ENCODE measurements at regions not wholly inside any gene's neighbourhood (a gene's known extent, or its start where the extent isn't known, plus 50 kb on each side); places are given as distances from the start of the nearest gene placed in this dataset.

DNA sequence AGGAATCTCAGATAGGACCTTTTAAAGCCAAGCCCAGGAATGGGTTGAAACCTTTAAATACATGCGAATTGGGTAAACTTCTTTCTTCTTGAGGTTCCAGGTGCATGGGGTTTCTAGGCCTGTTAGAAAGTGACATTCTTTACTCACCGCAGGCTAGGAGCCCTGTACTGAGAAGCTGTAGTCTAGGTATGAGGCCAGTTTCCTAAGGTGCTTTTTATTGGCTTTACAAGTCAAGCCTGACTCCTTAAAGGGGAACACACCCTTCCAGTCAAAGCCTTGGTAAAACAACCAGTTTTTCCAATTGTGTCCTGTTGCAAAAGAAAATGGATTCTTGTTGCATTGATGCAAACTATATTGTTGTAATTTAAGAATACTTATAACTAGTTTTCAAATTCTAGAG lies 76.1 kb upstream of the ATP11B start:
- DNase-seq (ENCODE audit: low read depth), result no peak

DNA sequence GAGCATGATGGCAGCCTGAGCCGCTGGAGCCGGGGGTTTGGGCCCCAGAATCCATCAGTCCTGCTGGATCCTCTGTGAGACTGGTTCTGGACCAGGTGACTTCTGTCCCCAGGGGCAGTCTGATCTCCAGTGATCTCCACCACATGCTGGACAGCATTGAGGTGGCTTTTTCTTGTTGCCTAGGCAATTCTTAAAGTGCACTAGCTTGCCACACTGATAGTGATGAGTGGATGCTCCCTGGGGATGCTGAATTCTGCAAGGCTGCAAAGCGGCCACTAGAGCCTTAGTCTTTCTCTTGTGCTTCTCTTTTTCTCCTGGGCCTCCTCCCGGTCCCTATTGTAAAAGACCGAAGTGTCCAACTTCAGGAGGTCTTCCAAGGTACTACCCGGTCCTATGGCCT lies 70.4 kb upstream of the ATP11B start:
- no peak for DNase-seq (ENCODE audit: low read depth)

DNA sequence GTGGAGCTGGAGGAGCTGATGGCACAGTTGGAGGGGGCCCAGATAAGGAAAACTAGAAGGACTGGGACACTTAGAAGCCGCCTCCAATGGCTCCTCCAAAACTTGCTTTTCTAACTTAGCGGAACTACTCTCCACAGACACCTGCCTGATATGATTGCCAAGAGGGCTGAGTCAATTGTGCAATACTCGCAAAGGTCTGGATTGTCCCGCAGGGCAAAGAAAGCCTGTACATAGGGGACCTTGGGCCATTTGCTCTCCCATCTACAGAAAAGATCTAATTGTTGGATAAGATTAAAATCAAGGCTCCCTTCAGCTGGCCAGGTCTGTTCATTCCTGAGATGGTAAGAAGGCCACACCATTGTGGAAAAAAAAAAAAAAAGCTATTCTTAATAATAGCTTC lies 69.7 kb upstream of the ATP11B start:
- no peak for DNase-seq (ENCODE audit: low read depth)

DNA sequence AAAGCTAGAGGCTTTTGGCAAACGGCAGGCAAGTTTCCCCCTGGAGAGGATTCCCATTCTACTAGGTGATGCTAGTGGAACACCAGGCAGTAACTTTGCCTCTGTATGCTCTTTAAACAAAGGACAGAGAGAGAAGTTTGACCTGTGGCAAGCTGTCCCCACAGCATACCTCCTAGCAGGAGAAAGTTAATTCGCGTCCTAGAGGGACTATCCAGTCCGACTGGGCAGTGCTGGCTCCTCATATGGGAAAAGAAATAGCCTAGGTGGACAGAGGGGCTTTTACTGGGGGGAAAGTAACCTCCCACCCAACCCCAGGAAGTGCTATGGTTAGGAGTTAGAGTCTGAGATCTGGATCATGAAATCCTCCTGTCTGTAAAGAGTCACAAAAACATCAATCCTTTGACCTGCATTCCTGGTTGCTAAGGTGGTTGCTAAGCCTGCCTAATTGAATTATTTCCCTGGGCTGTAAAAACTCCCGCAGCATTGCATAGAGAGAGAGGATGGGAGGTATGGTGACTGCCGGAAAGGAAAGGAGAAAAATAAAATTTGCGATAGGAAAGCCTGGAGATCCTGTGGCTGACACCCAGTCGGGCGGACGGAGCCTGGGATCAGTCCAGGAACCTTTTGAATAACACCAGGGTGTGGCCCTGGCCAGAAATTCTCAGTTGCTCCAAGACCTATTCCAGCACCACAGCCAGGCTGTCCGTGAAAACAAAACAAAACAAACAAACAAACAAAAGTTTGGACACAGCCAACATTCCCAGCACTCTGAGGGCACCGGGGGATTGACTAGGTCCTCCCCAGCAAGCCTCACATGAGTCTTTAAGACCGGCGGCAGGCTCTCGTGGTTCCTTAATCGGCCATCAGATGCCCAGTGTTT lies 67.7 kb upstream of the ATP11B start:
- no peak for DNase-seq (ENCODE audit: low read depth)

DNA sequence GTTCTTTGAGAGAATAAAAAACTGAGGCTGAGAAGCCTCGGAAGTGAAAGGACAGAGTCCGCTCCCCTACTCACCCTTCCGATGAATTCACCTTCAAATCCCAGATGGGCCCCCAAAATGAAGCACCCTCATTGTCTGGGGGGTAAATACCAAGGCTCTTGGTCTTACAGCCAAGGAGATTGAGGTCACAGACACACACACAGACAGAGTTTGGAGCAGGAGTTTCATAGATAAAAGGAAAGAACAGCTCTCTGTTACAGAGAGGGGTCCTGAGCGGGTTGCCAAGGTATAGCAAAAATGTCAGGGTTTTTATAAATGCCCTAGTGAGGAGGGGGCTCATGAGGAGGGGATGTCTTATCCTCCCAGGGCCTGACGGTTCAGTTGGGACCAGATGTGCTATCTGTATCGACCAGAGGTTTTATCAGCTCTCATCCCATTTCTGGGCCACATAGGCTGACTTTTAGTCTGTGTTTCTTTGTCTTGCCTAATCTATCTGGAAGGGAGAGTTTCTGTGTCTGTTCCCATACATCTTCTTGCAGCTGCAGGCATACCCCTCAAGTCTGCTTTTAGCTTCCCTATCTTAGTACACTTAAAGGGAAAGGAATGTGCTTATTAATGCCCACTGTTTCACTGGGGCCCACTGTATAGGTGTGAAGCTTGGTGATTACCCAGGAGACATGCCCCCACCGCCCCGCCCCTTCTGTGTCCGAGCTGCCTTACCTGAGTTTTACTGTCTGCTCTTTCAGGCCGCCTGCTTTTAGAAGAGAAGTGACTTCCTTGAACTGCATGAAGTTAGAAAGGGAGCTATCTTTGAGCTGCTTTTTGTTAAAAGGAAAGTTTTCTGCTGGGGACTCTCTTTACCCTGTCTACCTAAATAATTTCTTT lies 66.8 kb upstream of the ATP11B start:
- DNase-seq (ENCODE audit: low read depth), result no peak

DNA sequence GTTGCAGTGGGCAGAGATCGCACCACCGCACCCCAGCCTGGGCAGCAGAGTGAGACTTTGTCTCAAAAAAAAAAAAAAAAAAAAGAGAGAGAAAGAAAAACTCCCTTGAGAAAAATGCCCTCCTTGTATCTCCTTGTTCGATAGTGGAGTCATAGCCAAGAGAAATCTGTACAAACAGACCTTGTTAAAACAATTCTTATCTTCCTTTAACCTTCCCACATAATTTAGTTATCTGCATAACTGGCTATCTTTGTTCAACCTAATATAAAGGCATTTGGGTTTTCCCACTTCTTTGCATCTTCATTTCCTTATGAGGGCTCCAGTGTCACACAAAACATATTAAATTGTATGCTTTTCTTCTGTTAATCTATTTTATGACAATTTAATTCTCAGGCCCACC lies 65.1 kb upstream of the ATP11B start:
- DNase-seq (ENCODE audit: low read depth), result no peak

DNA sequence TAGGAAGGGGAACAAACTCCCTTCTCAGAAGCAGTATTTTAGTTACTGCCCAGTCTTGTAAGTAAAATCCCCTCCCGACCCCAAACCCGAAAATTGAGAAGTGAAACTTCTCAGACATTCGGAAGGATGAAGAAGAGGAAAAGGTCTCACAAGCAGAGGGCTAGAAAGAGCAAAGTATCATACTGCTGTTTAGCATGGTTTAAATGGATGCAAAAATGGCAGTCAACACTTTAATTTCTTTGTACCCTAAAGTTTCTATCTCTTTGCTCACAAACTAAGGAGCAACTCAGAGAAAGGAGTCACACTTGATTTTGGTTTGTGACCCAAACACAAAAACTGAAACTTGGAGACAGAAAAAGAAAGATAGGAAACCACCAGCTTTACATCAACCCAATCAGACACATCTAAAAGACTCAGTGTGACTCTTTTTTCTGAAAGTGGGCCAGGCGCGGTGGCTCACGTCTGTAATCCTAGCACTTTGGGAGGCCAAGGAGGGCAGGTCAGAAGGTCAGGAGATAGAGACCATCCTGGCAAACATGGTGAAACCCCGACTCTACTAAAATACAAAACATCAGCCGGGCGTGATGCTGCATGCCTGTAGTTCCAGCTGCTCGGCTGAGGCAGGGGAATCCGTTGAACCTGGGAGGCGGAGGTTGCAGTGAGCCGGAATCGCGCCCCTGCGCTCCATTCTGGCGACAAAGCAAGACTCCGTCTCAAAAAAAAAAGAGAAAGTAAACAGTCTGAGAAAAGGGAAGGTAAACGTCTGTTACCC lies 63.2 kb upstream of the ATP11B start:
- DNase-seq (ENCODE audit: low read depth), result no peak

DNA sequence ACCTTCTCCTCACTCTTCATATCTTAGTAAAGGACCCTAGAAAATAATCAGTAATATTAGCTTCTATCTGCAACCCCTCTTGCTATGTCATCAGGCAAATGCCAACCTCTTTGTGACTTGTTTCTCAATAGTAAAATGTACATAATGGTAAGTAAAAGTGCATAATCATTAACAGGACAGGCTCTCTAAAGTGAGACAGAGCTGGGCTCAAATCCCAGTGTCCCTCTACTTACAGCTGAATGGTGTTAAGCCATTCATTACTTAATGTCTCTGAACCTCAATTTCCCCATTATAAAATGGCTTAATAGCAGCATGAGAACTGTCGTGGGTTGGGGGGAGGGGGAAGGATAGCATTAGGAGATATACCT lies 62.6 kb upstream of the ATP11B start:
- no peak for DNase-seq (ENCODE audit: low read depth)

DNA sequence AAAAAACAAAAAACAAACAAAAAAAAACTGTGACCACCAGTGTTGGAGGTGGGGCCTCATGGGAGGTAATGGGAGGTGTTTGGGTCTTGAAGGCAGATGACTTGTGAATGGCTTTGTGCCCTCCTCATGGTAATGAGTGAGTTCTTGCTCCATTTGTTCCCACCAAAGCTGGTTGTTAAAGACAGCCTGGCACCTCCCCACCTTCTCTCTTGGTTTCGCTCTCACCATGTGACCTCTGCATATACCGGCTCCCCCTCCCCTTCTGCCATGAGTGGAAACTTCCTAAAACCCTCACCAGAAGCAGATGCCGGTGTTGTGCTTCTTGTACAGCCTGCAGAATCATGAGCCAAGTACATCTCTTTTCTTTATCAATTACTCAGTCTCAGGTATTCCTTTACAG lies 61.5 kb upstream of the ATP11B start:
- DNase-seq (ENCODE audit: low read depth), result no peak

DNA sequence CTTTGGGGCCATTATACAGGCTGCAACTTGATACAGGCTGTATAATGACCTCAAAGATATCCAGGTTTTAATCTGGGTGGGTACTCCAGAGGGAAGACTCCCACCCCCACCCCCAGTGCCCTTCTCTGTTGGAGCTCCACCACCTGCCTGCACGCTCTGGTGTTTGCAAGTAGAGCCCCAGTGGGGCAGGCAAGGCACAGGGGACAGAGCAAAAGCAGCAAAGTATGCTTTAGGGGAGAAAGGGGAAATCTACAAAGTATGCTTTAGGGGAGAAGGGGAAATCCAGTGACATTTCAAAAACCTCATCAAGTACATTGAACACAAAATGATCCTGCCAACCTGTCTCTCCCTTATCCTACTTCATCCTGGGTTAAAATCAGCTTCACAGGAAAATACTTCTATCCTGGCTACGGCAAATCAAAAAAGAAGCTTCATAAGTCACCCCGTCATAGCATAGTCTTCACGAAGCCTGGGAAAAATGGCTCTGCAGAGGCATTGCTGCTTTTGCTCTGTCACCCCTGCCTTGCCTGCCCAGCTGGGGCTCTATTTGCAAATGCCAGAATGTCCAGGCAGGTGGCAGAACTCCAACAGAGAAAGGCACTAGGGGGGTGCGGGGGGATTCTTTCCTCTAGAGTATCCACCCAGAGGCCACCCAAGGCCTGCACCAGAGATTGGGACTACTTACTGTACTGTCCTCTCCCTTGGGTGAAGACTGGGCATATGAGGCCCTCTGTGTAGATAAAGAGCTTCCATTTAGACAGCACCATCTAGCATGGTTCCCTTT lies 60.9 kb upstream of the ATP11B start:
- DNase-seq (ENCODE audit: low read depth), result no peak

DNA sequence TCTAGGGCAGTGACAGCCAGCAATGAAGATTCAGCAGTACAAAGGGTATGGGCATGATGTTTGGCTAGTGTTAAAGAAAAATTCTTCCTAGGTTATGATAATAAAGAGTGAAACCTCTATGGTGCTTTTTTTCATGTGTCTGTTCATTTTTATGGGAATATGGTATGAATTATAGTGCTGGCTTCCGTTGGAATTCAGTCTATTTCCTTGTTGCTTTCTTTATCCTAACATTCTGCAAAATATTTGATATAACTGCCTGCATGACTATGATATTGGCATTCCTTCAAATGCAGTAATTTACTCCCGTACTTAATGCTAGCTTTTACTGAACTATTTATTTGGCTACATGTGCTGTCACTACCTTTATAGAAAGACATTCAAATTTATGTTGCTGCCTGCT lies 57.6 kb upstream of the ATP11B start:
- no peak for DNase-seq (ENCODE audit: low read depth)

DNA sequence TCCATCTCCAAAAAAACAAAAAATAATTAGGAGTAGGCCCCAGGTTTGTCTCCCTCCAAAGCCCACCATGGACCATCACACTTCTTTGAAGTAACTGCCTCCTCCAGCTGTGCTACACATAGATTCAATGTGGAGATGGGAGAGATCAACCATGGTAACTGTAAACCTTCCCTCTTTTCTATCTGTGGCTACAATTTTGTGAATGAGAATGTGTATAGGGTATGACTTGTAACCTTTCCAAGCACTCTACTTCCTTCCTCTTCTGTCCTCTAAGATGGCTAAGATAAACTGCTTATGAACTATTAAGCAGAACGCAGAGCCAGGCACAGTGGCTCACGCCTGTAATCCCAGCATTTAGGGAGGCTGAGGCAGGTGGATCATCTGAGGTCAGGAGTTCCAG lies 55.5 kb upstream of the ATP11B start:
- DNase-seq (ENCODE audit: low read depth), result no peak

DNA sequence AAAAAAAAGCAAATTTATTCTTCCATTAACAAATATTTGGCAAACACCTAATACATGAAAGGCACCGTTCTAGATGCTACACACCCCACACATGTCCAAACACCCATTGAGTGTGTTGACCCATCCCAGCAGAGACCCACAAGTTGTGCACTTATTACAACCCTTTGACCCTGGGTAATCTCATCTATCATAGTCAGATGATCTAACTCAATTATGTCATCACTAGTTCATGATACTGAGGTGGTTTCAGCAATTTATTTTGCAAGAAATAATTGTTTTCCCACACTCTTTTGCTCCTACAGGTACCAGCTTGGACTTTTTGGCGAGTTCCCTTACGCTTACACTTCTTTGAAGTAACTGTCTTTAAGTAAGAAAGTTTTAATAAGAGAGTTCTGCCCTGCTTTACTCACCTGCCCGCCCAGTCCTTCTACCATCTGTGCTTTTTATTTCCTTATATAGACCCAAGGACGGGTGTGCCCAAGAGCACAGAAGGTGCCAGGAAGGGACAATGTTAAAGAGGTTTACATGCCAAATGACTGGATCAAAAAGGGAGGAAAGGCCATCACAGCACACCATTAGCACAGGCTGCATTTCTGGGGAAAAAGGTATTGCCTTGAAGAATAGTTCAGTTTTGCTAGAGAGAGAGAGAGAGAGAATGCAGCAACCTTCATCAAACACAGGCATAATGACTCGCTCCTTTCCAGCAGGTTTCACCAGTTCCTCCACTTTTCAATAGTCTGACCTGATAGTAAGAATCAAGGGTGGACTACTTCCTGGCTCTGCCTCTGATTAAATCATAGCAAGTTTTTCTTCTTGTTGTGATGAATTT lies 54.5 kb upstream of the ATP11B start:
- no peak for DNase-seq (ENCODE audit: low read depth)

DNA sequence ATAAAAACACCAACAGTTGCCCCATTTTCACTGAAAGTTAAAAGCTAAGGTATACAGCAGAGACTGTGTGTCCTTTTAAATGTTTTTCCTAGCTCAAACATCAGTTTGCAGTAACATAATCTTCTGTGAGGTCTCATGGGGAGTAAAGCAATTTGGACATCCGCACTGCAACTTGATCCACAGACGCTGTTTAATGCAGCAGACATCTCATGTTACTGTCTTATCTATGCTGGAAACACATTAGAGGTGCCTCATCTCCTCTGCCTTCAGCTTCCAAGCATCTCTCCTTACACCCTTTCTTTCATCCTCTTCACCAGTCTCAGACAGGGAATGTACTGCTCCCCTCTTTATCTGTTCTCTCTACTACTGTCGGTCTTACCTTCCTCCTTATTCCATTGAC lies 53.7 kb upstream of the ATP11B start:
- no peak for DNase-seq (ENCODE audit: low read depth)

DNA sequence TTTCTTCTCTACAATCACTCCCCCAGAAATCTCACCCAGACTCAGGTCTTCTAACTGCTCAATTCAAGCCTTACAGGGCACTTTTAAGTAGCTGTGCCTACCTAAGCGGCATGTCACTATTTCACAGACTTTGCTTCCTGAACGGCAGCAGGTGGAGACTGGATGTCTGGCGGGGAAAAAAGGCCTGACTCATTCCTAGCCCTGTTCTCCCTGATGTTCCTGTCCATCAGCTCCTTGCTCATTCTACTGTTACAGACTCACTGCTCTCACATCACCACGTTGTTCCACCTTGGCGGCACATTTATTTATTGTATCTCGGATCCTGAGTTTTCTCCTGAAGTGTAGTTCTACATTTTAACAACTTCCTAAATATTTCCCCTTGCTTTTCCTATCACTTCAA lies 52.6 kb upstream of the ATP11B start:
- no peak for DNase-seq (ENCODE audit: low read depth)

DNA sequence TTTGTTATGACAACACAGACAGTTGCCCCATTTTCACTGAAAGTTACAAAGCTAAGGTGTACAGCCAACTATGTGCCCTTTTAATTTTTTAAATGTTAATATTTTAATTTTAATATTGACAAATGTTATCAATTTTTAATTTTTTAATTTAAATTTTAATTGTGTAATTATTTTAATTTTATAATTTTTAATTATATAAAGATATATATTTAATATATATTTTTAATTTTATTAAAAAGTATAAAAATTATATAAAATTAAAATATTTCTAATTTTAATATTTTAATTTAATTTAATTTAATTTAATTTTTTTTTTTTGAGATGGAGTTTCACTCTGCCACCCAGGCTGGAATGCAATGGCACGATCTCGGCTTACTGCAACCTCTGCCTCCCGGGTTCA lies 52.1 kb upstream of the ATP11B start:
- no peak for DNase-seq (ENCODE audit: low read depth)
